ENCODE measurements at regions not wholly inside any gene's neighbourhood (a gene's known extent, or its start where the extent isn't known, plus 50 kb on each side); places are given as distances from the start of the nearest gene placed in this dataset.
"Not testable (repeated sequence)": the region's sequence is repeated elsewhere in the genome, so short reads cannot be mapped to it uniquely, and the experiment has no call there.

DNA sequence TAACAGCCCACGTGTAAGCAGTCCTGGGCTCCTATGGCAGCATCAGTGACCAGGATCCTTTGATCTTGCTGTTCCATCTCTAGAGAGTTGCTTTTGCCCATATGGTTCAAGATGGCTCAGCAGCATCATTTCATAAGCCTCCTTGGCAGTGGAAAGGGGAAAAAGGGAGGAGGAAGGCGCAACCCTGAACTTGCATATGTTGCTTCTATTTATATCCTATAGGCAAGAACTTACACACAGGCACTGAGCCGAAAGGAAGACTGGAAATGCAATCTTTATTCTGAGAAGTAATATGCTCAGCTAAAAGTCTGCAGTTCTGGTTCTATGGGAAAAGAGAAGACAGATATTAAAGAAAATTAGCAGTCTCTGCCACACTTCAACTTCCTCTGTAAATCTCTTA, 167.7 kb upstream of the PLXNC1 start:
- DNase-seq, result no peak

DNA sequence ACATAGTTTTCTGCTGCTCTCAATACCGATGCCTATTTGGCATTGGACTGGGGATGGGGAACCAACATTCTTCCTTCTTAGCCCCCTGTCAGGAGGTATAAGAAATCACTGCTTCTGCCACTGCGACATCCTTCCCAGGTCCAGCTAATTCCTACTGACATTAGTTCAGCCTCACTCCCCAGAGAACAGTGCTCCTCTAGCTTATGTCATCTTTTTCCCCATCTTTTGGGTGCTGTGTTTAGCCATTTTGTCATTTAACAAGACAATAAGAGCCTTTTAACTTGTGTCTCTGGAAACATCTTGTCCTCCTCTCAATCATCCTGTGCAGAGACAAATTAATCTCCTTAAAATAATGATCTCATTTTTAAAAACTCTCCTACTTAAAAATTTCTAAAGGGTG, 167.0 kb upstream of the PLXNC1 start:
- DNase-seq, result no peak

DNA sequence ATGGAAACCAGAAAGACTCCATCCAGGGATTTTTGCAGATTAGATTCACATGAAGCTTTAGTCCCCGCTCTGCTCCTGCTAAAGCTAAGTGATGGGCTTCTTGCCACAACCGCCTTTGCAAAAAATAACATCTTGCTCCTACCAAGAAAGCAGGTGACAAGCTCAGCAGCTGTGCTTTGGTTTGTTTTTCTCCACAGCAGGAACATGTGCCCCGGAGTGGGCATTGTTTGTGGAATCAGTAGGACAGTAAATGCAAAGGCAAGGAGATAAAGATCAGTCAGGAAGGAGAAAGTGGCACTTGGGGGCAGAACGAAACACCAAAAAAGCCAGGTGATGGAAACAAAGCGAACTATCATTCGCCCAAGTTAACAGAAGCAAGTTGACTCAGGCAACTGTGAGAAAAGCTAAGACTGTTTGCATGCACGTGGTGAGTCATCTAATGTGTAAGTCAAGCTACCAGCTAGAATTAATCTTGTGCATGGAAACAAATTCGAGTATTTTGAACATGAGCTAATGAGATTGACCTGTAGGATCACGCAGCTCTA, 165.5 kb upstream of the PLXNC1 start:
- peak; percentile 74 for DNase-seq

DNA sequence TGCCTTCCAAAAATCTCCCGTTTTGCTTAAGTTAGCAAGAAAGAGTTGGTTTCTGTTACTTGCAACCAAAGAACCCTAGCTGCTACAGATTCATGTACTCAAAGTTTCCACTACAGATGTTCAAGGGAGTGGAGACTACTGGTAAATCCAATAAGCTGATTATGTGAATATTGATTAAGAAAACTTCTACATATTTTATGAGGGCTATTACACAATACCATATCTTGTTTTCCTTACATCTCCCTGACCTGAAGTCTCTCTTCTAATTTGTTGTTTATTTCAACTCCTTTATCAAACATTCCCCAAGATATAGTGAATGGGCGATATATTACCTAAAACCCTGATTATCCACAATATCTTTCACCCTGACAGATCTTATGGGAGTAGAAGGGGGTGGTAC, 164.4 kb upstream of the PLXNC1 start:
- DNase-seq, result no peak

DNA sequence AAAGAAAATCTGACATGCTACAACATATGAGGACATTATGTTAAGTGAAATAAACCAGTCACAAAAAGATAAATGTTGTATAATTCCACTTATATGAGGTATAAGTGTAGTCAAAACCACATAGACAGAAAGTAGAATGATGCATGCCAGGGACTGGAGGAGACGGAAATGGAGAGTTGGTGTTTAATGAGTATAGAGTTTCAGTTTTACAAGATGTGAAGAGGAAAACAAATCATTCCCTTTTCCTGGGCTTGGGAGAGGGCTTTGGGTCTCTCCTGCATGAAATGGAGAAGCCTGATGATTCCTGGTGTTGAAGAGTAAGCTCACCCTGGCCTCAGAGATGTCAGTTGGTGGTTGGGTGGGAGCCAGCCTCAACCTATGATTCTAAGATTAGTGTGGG, 158.4 kb upstream of the PLXNC1 start:
- no peak for DNase-seq

DNA sequence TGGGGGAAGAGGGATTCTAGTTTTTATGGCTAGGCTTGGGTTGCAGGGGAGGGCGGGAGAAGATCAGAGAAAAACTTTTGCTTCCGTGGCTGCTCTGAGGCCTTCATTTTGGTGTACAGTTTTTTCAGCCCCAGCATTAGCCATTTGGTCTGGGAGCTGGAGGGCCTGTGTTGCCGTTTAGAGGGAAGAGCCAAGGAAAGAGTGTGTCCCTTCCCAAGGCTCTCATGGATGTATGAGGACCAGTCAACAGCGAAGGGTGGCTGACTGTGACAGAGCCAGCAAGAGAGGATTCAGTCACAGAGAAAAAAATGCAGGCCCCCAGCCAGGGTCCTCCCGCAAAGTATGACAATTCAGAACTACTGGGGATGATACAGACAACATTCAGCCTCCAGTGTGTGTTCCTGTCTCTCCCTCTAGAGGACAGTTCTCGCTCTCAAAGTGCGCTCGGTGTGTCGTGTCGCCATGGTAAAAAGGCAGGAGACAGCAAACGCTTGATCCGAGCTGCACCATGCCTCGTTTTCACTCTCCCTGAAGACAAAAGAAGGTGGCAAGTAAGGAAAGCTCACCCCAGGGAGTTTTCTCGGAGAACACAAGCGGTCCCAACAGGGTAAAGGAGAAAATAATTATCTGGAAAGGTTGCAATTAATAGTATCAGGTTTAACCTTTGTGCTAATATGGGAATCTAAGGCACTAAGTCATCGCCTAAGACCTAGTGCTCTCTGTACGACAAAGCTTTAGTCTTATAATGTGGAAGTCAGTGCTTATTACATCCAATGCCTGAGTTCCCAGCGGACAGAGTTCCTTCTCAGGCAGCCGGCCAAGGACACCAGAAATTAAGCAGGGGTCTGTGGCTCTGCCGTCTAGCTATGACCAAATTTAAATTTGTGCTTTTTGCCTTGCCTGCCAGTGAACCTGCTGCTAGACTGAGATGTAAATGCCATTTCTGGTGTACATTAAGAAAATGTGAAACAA, 157.3 kb upstream of the PLXNC1 start:
- DNase-seq, result no peak

DNA sequence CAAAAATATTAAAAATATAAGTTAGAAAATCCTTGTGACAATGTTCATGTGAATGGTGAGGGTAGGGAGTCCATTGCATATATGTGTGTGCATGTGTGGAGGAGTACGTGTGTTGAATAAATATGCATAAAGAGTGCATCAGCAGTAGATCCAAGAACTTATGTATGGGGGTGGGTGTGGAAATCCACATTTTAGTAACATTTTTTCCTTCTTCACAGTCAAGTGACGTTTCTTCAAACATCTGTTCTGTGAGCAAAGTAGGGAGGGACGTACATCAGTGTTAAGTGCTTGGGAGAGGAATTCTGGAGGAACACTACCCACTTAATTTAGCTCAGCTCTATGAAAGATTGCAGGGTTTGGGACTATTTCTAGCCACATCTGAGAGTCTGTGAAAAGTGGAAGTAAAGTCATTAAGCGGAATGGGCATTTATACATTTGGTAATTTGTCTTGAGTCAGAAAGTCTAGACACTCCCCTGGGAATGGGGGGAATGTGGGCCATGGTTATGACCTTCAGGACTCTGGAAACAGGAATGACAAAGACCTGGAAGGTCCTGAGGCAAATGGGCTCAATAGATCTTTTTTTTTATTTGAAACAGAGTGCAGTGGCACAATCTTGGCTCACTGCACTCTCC, 156.4 kb upstream of the PLXNC1 start:
- DNase-seq, result no peak

DNA sequence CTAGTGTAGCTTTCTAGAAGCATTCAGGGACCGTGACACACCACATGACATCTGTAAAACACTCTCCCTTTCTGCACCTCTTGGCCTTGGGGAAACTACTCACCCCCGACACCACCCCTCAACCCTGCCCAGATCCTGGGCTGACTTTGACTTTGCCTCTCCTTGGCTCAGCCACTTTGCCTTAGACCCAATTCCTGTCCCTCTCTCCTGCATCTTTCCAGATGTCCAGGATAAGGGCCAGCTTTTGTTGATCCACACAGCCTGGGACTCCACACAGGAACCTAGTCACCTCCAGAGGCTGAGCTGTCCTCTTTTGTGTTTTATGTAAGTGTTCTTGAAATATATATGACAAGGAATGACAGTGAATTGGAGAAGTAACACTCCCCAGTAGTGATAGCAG, 153.7 kb upstream of the PLXNC1 start:
- DNase-seq, result no peak

DNA sequence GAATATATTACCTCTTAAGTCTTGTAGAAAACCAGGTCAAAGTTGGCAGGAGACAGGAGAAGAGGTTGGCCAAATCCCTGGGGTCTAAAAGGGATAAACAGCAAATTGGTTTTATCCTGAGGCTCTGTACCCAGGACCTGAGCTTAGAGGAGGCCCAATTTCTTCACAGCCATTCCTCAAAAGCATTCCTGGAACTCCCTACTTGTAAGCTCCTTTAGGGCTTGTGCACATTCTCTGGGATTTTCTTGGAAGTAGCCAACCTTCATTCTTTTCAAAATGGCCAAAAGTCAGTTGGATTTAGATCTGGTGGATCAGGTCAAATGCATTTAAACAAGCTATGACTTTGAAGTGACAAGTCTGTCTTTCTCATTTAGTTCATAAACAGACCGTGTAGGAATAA, 152.1 kb upstream of the PLXNC1 start:
- no peak for DNase-seq

DNA sequence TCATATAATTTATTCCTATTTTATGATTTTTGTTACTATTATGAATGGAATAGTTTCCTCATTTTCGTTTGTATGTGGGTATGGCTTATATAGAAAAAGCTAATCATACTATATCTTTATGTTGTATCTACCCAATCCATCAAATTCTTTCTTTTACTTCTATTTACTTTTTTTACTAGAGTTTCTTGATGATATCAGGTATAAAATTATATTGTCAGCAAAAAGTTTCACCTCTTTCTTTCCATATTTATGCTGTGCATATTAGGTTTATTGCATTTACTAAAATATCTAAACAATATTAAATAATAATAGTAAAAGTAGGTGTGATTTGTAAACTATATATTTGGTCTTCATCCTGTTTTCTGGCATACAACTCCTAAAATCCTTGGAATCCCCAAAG, 146.7 kb upstream of the PLXNC1 start:
- DNase-seq, result no peak

DNA sequence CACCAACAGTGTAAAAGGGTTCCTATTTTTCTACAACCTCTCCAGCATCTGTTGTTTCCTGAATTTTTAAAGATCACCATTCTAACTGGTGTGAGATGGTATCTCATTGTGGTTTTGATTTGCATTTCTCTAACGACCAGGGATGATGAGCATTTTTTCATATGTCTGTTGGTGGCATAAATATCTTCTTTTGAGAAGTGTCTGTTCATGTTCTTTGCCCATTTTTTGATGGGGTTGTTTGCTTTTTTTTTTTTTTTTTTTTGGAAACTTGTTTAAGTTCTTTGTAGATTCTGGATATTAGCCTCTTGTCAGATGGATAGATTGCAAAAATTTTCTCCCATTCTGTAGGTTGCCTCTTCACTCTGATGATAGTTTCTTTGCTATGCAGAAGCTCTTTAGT, 145.5 kb upstream of the PLXNC1 start:
- DNase-seq, result not testable (repeated sequence)

DNA sequence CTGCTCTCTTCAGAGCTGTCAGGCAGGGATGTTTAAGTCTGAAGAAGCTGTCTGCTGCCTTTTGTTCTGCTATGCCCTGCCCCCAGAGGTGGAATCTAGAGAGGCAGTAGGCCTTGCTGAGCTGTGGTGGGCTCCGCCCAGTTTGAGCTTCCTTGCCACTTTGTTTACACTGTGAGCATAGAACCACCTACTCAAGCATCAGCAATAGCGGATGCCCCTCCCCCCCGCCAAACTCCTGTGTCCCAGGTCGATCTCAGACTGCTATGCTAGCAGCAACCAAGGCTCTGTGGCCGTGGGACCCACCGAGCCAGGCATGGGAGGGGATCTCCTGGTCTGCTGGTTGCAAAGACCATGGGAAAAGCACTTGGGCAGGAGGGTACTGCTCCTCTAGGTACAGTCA, 140.5 kb upstream of the PLXNC1 start:
- DNase-seq, result not testable (repeated sequence)

DNA sequence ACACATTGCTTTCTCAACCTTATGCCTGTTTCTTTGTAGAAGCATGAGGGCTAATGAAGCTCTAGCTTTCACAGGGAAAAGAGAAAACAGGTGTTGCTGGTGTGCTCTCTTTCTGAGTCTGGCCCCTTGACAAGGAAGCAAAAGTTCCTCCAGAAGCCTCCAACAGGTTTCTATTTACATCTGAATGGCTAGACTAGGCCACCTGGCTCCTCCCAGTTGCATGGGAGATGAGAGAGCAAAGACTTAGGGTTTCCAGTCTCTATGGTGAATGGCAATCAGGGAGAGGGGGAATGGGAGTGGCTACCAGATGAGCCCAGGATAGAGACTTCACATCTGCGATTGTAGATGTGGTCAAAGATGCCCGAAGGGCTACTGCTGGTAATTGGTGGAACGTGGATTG, 138.1 kb upstream of the PLXNC1 start:
- DNase-seq, result no peak

DNA sequence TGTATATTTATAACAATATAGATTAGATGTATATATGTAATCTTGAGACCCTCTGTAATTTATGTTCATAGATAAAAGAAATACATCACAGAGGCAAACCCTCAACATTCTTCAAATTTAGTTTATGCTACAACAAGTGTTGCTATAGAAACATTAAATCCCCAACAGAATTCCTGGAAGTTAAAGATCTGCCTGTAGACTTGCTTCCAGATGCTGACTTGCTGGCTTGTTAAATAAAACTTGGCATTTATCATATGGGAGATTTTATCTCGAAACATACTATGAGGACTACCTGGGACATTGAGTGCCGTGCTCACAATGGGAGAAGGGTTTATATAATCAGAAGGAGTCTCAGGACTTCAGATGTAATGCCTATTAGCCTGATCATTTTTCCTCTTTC, 136.3 kb upstream of the PLXNC1 start:
- DNase-seq, result no peak

DNA sequence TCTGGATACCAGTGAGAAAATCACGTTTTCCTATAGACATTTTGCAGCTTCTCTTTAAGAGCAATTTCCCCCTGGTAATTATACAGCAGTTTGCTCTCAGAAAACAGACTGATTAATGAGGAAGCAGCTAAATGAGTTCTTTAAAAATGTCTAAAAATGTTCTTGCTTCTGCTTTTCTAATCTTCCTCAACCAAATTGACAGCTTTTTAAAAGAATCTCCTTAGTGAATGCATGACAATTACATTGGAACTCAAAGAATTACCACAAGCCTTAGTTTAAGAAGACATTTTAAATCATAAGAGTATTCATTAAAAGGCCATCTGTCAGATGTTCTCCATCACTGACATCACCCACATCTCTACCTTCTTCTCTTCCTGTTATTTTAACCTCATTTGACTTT, 135.8 kb upstream of the PLXNC1 start:
- DNase-seq, result no peak

DNA sequence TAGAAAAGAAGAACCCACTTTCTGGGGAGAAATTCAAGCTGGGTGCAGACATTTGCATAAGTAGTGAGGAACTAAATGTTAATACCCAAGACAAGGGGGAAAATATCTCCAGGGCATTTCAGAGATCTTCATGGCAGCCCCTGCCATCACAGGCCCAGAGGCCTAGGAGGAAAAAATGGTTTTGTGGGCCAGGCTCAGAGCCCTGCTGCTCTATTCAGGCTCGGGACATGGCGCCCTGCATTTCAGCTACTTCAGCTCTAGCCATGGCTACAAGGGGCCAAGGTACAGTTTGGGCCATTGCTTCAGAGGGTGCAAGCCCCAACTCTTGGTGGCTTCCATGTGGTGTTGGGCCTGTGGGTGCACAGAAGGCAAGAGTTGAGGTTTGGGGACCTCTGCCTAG, 131.1 kb upstream of the PLXNC1 start:
- DNase-seq, result not testable (repeated sequence)

DNA sequence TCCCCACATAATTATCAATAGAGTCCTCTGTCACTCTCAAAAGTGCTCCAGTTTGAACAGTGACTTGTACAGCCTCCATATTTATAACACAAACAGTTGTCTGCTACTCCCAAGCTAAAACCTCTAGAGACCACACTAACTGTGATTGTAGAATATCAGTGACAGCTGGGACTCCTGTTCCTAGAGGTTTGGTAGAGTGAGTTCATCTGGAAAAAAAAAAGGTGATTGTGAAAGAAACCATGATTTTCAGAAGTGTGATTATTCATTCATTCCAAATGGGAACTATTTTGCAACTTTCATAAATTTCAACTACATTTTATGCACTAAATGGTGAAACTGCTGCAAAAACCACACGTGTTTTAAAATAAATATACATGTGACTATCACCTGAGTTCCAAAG, 128.0 kb upstream of the PLXNC1 start:
- no peak for DNase-seq

DNA sequence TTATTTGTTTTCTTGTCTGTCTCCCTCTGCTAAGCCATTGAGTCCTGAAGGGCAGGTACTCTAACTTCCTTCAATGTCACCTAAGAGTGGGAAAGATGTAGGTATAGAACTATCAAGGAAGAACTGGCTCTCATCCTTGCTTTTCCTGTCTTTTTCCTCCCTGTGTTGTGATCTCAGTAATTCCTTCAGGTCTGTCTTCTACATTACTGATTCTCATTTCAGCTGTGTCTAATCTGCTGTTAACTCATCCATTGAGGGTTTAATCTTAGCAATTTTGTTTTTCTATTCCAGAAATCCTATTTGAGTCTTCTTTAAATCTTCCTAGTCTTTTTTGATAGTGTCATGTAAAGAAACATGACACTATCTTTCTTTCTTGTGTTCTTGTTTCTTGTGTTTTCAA, 124.5 kb upstream of the PLXNC1 start:
- no peak for DNase-seq

DNA sequence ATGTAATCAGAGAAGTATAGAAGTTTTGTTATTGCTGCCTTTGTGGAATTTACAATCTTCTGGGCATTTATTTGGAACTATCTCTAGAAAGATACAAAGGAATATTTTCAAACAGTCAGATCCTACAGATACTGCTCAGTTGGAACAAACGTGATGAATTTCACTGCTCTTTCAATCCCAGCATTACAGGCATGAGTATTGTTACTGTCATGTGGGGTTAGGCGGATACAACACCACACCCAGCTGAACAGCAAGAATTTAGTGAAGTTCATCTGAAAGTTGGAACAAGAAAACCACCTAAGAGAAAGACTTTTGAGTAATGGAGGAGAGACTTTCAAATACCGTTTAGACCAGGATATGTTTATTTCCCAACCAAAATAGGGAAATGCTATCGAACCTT, 123.3 kb upstream of the PLXNC1 start:
- DNase-seq, result no peak

DNA sequence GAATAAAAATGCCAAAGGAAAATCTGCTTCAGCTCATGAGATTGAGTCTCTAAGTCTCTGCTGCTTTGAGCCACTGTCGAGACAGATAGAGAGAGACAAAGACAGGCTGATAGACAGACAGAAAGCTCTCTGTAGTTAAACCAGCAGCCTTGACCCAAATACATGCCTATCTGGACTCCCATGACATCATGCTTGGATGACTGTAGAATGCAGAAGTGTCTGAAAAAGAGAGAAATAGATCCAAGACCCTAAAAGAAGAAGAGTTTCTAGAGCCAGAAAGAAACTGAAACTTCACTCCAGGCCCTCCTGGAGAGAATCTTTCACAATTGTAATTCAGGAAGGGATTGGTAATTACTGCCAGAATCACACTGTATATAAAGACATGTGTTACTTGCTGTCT, 122.6 kb upstream of the PLXNC1 start:
- DNase-seq, result no peak

DNA sequence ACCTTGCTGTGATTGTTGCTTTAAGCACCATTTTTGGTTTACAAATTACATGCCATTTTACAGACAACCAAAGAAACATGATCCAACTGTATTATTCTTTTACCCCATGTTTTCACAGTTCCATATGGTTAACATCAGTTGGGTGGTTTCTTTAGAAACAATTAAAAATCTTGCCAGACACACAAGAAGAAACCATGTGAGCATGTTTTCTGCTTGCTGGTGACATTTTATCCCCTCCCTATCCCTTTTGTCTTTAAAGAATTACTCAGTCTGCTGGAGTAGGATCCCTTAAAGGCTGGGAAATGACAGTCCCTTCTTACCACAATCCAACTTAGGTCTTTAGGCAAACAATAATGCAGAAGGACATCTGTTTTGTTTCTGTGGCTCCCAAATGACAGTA, 121.8 kb upstream of the PLXNC1 start:
- no peak for DNase-seq

DNA sequence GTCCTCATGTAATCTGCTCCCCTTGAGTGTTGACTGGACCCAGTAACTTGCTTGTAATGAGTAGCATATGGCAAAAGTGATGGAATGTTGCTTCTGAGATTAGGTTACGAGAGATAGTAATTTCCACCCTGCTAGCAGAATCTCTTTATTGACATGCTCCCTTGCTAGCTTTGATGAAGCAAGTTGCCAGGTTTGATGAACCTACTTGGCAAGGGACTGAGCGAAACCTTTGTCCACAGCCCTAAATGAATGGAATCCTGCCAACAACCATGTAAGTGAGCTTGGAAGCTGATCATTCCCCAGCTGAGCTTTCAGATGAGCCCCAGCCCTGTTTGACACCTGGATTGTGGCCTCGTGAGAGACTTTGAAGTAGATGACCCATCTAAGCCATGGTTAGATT, 120.8 kb upstream of the PLXNC1 start:
- DNase-seq, result no peak

DNA sequence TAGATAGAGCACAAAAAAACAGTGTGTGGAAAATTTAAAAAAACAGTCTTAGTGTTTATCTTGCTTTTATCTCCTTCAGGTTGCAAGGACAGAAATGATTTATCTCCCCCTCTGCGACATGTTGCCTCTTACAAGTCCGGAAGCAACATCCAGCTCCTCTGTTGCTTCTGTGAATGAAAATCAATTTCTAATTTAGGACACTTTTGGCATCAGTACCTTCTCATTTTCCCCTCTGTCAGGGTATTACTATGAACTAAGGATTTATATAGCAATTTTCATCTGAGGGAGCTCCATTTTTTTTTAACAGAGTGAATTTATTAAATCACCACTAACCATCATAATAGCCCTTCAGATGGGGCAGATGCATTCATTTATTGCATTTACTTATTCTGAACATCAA, 116.6 kb upstream of the PLXNC1 start:
- DNase-seq, result no peak

DNA sequence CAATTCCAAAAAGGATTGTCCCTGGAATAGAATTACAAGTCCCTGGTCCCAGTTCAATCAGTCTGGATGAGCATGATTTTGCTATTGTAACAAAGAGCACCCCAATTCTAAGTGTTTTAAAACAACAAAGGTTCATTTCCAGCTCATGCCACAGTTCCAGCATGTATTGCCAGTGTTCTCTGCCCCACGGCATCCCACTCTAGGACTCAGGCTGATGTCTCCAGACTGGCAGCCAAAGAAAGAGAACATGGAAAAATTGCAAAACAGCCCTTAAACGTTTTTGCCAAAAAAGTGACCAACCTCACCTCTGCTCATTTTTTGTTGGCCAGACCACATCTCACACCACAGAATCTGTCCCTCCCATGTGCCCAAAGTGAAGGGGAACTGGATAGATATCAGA, 116.0 kb upstream of the PLXNC1 start:
- no peak for DNase-seq
